HuH-7.5 (cell line): ENCODE measurements at regions not wholly inside any gene's neighbourhood (a gene's known extent, or its start where the extent isn't known, plus 50 kb on each side); places are given as distances from the start of the nearest gene placed in this dataset.

Experiments used
- DNase-seq: peaks from one replicate; pipeline ENCODE4 v3.0.0; 2011; ENCODE audit warnings: low spot score

DNA sequence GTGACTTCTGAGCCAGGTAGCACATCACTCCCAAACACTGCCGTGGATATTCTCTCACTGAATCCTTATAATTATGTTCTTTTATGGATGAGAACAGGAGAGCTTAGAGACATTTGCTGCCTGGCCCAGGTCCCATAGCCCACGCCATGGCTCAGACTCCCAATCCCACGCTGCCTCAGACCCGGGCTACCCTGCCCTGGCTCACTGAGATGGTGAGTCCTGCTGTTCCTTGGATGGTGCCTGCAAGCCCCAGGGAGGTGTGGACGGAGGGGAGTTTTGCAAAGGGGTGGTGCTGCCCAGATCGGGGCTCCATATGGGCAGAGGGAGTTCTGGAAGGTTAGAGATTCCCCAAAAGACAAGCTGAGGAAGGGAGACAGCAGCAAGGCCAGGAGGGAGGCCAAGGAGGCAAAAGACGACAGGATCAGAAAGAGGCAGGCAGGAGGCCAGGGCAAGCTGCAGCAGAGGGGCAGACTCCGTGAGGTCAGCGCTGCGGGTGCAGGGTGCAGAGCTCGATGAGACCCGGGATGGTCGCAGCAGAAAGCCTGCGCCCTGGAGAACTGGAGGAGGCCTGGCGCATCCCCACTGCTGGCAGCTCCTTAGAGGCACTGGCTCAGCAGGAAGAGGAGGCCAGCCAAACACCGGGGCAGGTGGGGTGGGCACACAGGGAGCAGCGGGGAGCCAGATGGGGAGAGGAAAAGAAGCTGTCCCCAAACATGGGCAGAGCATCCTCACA lies 95.7 kb upstream of the ALDH1A3 start:
- no peak for DNase-seq

DNA sequence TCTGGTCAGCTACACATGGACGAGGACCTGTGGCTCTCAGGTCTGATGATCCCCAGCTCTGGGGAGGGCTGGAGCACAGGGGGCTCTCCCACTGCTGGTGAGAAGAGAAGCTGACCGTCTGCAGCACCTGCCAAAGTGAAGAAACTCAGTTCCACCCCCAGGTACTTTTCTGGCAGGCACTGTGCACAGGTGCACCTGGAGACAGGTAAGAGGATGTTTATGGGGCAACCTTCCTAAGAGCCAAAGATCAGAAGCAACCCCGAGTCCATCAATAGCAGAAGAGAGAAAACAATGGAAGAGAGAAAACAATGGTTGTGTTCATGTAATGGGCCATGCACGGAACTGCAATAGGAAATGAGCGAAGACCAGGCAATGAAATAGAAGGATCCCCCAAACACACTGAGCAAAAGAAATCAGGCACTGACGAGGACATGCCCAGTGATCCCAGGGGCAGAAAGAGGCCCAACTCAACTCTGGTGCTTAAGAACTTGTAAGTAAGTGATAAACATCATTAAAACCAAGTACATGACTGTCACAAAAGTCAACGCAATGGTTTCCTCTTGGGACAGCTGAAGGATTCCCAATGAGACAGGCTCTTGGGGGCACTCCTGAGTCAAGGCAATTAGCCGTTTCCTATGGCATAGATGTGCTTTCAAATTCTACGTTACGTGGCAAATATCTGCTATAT lies 95.0 kb upstream of the ALDH1A3 start:
- no peak for DNase-seq

DNA sequence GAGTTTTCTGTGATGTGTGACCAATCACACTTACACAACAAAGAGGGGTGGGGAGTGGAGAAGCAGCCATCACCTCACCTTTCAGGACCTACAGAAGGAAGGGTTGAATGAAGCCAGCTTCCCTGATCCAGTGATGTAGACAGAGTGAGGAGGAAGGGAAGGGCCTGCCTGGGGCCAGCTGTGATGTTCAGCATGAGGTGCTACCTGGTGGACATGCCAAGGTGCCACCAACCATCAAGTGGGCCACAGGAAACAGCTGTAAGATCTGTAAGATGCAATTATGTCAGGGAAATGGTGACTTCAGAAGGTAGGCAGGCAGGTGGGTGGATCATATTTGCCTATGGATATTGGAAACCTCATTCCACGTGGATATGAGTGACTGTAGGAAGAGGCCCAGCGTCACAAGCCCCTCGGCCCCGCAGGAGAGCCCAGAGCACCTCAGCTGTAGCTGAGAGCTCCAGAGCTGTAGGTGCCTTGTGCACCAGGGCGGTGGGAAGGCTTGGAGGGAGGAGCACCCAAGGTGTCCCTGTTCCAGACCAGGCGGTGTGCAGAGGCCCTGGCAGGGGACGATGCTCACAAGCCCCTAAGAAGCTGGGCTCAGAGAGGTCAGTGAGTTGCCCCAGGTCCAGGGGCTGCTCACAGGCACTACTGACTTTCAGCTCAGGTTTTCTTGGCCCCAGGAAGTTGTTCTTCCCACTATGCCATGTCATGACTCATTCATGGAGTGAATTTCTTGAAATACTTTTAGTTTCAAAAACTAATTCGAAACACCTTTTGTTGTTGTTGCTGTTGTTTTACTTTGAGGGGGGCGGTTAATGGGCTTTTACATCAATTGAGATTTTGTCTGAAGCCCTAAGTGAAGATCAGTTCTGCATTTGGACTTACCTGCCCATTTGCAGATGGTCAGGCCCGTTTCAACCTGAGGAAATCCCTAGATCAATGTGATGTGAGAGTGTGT lies 94.2 kb upstream of the ALDH1A3 start:
- DNase-seq = no peak

DNA sequence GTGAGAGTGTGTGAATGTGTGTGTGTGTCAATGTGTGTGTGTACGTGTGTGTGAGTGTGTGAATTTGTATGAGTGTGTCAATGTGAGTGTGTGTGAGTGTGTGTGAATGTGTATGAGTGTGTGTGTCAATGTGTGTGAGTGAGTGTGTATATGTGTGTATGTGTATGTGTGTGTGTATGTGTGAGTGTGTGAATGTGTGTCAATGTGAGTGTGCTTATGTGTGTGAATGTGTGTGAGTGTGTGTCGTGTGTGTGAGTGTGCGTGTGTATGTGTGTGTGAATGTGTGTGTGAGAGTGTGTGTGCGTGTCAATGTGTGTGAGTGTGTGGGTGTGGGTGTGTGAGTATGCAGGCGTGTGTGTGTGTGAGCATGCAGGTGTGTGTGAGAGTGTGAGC lies 93.5 kb upstream of the ALDH1A3 start:
- no peak for DNase-seq

DNA sequence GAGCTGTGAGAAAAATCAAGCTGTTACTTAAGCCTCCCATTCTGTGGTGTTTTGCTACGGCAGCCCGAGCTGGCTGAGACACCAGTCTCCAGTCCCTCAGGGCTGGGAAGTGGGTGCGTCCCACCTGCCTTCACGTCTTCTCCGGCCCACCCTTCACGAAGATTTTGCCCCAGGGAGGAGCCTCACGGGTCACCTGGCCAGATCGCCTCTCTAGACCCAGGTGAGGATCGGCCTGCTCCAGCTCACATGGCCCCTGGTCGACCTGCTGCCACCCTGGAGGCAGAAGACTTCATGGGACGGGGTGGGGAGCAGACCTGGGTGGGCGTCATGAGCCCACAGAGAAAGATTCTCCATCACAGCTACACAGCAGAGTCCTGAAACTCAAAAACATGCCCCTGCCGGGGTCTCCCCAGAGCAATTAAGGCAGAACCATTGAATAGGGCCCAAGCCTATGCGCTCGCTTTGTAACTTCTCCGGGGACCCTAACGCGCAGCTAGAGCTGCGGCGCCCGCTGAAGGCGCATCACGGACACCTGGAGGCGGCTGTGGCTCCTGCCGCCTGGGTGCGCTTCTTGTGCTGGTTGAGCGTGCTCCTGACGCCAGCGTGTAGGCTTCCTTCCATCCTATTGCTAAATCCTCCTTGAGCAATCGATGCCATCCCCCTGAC lies 92.6 kb upstream of the ALDH1A3 start:
- DNase-seq = no peak

DNA sequence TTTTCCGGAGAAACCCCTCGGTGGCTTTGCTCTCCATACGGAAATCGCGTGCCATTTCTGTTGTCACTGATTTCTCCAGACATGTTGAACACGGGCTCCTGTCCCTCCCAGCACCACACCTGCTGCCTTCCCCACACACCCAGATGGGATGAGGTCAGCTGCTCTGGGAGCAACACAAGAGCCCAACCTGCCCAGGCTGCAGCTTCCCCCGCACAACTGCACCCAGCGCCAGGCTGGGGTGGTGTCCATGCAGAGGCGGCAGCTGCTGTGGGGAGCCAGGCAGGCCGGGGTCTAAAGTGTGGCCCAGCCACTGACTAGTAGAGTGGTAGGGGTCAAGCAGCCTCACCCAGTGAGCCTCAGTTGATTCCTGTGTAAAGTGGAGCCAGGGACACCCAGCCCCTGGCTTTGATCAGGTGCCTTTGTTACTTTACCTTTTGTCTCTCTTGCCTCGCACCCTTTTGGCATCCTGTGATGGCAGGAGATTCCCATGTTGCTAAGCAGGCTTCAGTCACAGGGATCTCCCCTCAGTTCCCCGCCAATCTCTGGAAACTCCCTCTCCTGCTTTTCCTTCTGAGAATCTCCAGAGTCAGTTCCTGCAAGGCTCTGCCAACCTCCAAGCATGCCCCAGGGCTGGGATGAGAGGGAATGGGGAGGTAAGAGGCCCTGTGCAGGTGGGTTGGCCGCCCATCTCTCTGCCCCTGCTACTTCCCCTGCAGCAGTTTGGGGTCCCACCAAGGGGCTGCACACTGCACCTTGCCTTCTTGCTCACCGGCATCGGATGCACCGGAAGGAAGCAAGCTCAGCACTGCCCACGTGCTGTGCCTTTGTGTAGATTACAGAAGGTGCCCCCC lies 91.8 kb upstream of the ALDH1A3 start:
- no peak for DNase-seq

DNA sequence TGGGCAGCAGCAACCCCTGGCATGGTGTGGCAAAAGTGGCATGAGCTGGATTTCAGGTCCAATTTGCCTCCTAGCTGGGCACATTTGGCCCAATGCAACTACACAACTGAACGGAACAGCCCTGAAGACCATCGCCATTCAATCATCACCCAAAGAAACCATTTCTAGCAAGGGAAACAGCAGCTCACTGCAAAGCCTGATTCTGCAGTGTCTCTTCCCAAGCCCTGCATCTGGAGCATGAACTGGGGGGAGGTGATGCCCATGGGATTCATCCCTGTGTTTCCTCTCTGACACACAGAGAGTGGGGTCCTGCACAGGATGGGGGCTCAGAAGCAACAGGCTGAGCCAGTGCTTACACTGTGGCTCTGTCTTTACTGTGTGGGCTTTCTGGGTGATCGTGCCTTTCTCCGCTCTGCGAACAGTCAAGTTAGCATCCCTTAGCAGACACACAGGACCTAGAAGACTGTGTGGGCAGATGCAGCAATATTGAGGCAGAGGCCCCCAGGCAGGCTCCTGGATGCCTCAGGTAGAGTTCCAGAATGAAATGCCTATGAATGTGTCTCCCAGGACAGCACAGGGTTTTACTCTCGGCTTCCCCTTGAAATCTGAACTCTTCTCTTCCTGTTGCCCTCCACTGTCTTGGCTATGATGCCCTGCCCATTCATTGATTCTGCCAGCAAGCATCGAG lies 91.1 kb upstream of the ALDH1A3 start:
- no peak for DNase-seq

DNA sequence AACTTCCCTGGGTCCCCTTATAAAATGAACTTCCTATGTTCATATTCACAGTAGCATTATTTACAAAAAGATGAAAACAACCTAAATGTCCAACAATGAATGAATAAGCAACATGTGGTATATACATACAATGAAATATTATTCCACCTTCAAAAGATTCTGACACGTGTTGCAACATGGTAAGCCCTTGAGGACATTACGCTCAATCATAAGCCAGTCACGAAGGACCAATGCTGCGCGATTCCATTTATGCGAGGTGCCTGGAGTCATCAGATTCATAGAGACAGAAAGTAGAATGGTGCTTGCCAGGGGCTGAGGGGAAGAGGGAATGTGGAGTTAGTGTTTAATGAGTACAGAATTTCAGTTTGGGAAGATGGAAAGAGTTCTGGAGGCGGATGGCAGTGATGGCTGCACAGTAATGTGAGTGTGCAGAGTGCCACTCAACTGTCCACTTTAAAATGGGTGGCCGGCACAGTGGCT lies 88.8 kb upstream of the ALDH1A3 start:
- no peak for DNase-seq

DNA sequence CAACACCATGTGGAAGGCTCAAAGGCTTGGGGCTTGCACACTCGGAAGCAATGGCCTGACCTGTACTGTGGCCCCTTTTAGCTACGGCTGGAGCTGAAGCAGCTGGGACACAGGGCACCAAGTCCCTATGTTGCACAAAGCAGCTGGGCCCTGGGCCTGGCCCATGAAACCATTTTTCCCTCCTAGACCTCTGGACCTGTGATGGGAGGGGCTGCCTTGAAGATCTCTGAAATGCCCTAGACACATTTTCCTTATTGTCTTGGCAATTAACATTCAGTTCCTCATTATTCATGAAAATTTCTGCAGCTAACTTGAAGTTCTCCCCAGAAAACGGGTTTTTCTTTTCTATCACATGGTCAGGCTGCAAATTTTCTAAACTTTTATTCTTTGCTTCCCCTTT lies 85.6 kb upstream of the ALDH1A3 start:
- no peak for DNase-seq

DNA sequence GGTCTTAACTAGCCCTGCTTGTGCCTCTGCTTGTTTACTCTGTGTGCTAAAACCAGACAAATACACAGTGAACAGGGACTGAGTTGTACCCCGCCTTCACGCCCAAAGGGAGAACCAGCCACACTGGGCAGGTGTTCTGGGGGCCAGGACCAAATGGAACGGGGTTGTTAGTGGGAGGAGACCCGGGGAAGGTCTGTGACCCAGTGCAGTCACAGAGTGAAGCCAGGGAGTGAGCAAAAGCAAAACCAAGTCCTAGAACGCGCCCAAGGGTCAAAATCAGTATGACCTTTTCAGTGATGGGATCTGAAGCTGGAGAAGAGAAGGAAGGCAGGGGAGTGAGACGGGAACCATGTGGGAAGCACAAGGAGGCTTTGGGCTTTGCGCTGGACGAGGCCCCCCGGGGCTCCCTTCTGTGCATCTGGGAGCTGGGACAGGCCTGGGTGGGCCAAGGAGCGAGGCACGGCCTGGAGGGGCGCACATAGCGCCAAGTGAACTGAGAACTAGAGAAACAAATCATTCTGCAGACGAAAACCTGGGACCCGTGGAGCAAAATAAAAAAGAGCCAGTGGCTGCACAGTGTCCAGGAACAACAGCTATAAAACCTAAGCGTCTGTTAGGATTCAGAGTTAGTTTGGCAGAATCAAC lies 78.3 kb upstream of the ALDH1A3 start:
- no peak for DNase-seq

DNA sequence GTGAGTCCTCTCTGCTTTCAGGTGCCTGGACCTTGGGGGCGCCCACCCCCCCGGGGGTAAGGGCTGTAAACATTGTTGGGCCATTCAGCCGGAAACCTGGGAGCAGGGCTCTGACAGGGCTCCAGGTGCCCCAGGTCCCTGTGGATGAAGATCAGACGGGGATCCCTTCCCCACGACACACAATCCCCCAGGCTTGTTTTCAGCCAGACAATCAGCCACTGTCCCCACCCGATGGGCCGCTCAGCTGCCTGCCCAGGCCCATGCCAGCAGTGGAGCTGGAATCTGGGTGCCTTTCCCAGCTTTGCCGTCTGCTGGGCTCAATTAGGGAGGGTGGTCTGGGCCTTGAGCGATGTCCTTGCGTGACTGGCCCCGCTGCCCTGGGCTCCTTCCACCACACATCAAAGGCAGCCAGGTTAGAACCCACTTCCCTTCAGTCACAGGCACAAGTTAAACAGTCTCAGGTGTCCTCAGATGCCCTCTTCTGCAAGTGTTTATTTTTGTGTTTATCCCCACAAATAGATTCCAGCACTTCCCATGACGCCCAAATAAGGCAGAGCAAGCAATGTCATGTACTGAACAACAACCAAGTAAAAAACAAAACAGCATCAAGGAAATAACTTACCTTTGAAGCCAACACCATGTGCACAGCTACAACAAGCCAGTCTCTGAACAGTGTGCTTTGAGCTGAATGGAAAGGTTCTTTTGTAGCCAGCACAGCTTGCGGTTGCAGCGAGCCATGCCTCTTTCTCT lies 77.0 kb upstream of the ALDH1A3 start:
- no peak for DNase-seq

DNA sequence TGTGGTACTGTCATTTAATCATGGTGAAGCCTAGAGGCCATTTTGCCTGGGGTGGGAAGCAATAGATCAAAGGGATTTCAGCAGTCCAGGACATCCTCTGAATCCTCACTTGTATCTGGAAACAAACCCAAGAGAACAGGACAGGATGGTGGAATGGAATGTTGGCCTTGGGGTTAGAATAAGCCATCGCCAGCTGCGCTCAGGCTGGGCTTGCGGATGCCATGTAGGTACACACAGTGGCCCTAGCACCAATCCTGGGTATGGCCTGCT lies 76.5 kb upstream of the ALDH1A3 start:
- DNase-seq = no peak

DNA sequence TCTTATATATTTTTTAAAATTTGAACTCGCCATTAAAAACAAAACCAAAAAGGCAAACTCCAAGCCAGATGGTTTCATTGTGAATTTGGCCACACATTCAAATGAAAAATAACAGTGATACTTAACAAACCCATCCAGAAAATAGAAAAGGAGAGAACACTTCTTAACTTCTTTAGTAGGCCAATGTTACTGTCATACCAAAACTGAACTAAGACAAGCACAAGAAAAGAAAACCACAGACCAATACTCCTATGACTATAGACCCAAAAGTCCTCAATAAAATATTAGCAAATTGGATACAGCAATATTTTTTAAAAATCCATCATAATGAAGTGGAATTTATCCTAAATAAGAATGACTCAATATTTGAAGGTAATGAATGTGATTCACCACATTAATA lies 73.5 kb upstream of the ALDH1A3 start:
- DNase-seq = no peak

DNA sequence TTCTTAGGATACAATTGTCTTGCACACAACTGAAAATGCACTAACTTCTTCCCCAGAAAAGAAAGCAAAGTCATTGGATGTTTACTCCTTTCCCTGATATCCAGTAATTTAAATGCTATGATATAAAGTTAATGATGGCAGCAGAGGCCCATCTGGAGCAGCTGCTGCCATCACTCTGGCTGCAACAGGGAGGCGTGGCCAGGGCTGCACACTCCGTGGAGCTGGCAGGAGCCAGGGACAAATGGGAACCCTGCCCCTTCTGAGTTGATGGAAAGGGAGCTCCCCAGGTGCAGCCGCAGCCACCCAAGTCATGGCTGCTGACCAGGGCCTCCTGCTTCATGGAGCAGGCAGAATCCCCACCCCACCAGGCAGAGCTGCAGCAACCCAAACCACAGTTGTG lies 72.6 kb upstream of the ALDH1A3 start:
- no peak for DNase-seq

DNA sequence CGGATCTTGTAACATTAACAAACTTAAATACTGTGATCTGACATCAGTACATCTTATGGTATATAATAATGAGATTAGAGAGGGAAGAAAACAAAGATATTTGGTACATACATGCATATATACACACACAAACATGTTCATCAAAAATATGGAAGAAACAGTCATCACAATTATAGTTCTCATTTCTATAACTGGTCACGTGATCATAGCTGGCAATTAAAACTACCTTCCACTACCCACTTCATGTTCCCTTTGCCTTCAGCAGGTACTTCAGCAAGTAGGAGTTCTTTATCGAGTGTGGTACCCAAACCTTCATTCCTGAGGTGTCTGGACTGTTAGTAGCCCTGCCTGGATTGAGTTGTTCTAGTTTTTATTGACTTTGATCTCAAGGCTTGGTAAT lies 70.9 kb upstream of the ALDH1A3 start:
- no peak for DNase-seq

DNA sequence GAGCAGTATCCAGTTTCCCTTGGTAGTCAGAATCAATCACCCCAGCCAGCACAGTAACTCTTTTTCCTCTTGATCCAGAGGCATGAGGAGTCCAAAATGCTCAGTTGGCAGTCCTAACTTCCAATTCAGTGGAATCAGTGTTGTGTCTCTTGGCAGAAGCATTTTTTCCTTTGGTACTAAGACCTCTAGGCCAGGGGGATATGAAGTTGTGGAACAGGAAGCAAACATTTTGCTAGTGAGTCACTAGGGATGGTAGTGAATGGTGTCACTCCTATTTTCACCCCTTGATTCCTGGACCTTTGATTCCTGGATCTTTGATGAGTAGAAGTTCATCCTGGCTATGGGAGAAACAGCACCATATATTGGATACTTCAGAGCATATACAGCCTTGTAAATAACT lies 70.5 kb upstream of the ALDH1A3 start:
- no peak for DNase-seq

DNA sequence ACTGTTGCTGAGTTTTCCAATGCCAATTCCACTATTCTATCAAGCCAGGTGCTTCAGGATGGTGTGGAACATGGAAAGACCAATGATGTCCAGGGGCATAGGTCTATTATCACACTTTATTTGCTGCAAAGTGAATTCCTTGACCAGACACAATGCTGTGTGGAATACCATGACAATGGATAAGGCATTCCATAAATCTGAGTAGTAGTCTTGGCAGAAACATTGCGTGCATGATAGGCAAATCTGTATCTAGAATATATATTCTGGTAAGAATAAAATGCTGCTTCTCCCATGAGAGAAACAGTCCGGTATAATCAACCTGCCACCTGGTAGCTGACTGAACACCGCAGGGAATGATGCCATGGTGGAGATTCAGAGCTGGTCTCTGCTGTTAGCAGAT lies 70.0 kb upstream of the ALDH1A3 start:
- no peak for DNase-seq

DNA sequence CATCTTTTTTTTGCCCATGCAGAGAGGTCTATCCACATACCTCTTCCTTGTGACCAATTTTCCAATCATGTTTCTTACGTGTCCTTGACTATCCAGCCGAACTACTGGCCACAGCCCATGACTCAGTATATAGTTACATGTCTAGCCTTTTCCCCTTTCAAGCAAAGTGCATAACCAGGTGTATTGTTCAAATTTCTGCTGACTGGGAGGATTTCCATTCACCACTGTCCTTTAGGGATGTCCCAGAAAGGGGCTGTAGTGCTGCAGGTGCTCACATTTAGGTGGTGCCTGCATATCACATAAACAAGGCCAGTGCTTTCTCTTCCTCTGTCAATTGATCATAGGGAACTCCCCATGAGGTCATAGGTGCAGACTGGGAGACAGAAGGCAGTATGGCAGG lies 69.4 kb upstream of the ALDH1A3 start:
- no peak for DNase-seq

DNA sequence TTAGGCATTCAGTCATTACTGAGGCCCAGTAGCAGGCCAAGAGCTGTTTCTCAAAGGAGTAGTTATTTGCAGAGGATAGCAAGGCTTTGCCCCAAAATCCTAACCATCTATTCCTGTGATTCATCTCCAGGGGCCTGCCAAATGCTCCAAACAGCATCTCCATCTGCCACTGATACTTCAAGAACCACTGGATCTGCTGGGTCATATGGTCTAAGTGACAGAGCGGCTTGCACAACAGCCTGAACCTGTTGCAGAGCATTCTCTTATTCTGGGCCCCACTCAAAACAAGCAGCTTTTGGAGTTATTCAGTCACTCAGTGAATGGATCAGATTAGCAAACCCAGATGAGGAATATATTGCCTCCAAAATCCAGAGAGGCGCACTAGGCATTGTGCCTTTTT lies 68.8 kb upstream of the ALDH1A3 start:
- no peak for DNase-seq

DNA sequence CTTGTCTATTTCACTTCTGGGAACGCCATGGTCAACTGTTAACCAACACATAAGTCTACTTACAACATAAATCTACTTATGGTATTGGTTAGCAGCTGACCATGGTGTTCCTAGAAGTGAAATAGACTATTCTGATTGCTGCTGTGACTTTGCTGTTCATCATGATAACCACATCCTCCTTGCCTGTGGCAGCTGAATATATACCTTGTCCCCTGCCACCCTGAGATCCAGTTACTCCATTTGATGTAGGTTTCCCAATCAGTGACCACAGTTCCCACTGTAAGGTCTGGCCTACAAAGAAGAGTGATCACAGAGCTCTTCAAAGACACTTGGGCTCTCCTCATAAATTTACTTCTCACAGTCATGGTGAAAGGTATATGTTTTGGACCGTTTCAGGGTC lies 66.8 kb upstream of the ALDH1A3 start:
- DNase-seq = no peak
